Esophagus squamous epithelium (tissue), 5 donors: ENCODE measurements at regions not wholly inside any gene's neighbourhood (a gene's known extent, or its start where the extent isn't known, plus 50 kb on each side); places are given as distances from the start of the nearest gene placed in this dataset.

ENCODE experiments used
- DNase-seq: peaks from one replicate; lab custom pipeline; 2025; lab: John Stamatoyannopoulos, UW
- H3K27ac ChIP-seq, 4 donors: fragments of 200-600 bp; sonication (generic); one replicate each; pipeline ENCODE4 v1.5.1; 2016 to 2019; ENCODE audit warnings: mild to moderate bottlenecking in 1 of 4
- H3K27me3 ChIP-seq, 4 donors: fragments of 200-600 bp; sonication (generic); 1 replicate in 3 of 4; 2 replicates in 1 of 4; pipeline versions ENCODE4 v1.5.1 to v1.6.0; 2017 to 2021; ENCODE audit warnings: antibody characterized with exemption in 1 of 4
- H3K36me3 ChIP-seq, 3 donors: fragments of 200-600 bp; sonication (generic); one replicate each; pipeline ENCODE4 v1.5.1; 2016 to 2019
- H3K4me1 ChIP-seq, 3 donors: fragments of 200-600 bp; sonication (generic); one replicate each; pipeline ENCODE4 v1.5.1; 2017 to 2019
- H3K4me3 ChIP-seq, 4 donors: fragments of 200-600 bp; sonication (generic); 1 replicate in 3 of 4; 2 replicates in 1 of 4; pipeline ENCODE4 v1.5.1; 2016 to 2019; ENCODE audit warnings: mild to moderate bottlenecking in 2 of 4, moderate library complexity in 1 of 4
- H3K9me3 ChIP-seq, 3 donors: fragments of 200-600 bp; sonication (generic); one replicate each; pipeline ENCODE4 v1.5.1; 2016 to 2019
- POLR2A ChIP-seq, 4 donors: fragments of 450-650 bp; IDR thresholded peaks; one replicate each; pipeline ENCODE4 v1.6.1; 2017; ENCODE audit warnings: antibody characterized with exemption in 4 of 4, mild to moderate bottlenecking in 4 of 4, moderate library complexity in 3 of 4
- WGBS, 2 donors: methylation state at CpG; one replicate each; pipeline ENCODE4 v1.1.5; 2018; 5-methylcytosine and 5-hydroxymethylcytosine counted together
- intact Hi-C: fragments of 100-400 bp; cut with DNase I; formaldehyde crosslinking; loops from one replicate; pipeline ENCODE4 v1.15.0; 2022
- TF ChIP-seq, protein P1 (sequence below), 6 experiments: fragments of 450-650 bp in 4 of 6; fragments of 200-600 bp in 2 of 6; sonication (generic) in 2 of 6; IDR thresholded peaks; one replicate each; pipeline ENCODE4 v1.5.1; 2016 to 2019; ENCODE audit warnings: antibody characterized with exemption in 6 of 6, mild to moderate bottlenecking in 4 of 6, moderate library complexity in 4 of 6
- donor health status: DM: yes; HTN: yes; CAD: no.

- DNase-seq = no peak
- H3K27me3 ChIP-seq = no peaks in the 10 kb centered on the region
- H3K36me3 ChIP-seq = no peaks in the 10 kb centered on the region
- 92 to 96% methylated on average over 6 of the region's 6 CpGs for WGBS, 2 donors
- TF ChIP-seq POLR2A (IDR thresholded peaks at IDR 0.05) = no peak
- TF ChIP-seq, protein P1, sequence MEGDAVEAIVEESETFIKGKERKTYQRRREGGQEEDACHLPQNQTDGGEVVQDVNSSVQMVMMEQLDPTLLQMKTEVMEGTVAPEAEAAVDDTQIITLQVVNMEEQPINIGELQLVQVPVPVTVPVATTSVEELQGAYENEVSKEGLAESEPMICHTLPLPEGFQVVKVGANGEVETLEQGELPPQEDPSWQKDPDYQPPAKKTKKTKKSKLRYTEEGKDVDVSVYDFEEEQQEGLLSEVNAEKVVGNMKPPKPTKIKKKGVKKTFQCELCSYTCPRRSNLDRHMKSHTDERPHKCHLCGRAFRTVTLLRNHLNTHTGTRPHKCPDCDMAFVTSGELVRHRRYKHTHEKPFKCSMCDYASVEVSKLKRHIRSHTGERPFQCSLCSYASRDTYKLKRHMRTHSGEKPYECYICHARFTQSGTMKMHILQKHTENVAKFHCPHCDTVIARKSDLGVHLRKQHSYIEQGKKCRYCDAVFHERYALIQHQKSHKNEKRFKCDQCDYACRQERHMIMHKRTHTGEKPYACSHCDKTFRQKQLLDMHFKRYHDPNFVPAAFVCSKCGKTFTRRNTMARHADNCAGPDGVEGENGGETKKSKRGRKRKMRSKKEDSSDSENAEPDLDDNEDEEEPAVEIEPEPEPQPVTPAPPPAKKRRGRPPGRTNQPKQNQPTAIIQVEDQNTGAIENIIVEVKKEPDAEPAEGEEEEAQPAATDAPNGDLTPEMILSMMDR (IDR thresholded peaks at IDR 0.05) = no peak
- H3K4me3 ChIP-seq = no peak overlapping the region
- no peak overlapping the region for H3K27ac ChIP-seq
- H3K9me3 ChIP-seq = no peaks in the 10 kb centered on the region
- intact Hi-C loops = no loop called here
- H3K4me1 ChIP-seq = no peaks in the 10 kb centered on the region
These were observed 226.9 kb downstream of the SOX4 start for GRCh38 chr6:21820442-21820841.

- no peak for DNase-seq
- Histone ChIP-seq H3K27me3 (no peaks in the 10 kb centered on the region), H3K36me3 (no peaks in the 10 kb centered on the region), H3K4me3 (no peak overlapping the region), H3K27ac (no peak overlapping the region), H3K9me3 (no peaks in the 10 kb centered on the region), H3K4me1 (no peaks in the 10 kb centered on the region)
- 47 to 52% methylated on average over 1 of the region's 1 CpG for WGBS, 2 donors
- no peak for TF ChIP-seq POLR2A (IDR thresholded peaks at IDR 0.05)
- TF ChIP-seq, protein P1 (IDR thresholded peaks at IDR 0.05) = no peak
- intact Hi-C loops = no loop called here
These were observed 229.8 kb downstream of the SOX4 start for GRCh38 chr6:21823371-21823770.

GRCh38 chr6:21824431-21825177, 231.1 kb downstream of the SOX4 start:
- H3K27me3 ChIP-seq = no peaks in the 10 kb centered on the region
- H3K36me3 ChIP-seq = no peaks in the 10 kb centered on the region
- no peak for DNase-seq
- H3K9me3 ChIP-seq = no peaks in the 10 kb centered on the region
- H3K4me1 ChIP-seq = no peaks in the 10 kb centered on the region
- no peak overlapping the region for H3K4me3 ChIP-seq
- TF ChIP-seq, protein P1 (IDR thresholded peaks at IDR 0.05) = no peak
- TF ChIP-seq POLR2A (IDR thresholded peaks at IDR 0.05) = no peak
- H3K27ac ChIP-seq = no peak overlapping the region
- 70 to 80% methylated on average over 8 of the region's 8 CpGs for WGBS, 2 donors
- intact Hi-C loops = no loop called here

DNA sequence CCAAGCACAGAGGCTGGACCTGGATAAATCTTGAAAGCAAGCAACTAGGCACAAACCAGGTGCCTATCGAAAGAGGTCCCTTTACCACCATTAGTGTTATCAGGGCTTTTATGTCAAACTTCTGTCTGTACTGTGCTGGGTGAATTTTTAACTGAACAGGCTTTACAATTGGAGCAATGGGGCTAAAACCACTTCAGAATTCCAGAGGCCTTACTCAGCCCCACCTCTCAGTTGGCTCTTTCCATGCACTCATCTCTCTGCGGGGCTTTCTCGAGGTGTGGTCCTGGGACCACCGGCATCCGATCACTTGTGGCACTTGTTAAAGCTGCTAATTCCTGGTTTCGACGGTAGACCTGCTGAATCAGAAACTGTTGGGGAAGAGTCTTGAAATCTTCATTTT, 232.5 kb downstream of the SOX4 start:
- no peak for DNase-seq

DNA sequence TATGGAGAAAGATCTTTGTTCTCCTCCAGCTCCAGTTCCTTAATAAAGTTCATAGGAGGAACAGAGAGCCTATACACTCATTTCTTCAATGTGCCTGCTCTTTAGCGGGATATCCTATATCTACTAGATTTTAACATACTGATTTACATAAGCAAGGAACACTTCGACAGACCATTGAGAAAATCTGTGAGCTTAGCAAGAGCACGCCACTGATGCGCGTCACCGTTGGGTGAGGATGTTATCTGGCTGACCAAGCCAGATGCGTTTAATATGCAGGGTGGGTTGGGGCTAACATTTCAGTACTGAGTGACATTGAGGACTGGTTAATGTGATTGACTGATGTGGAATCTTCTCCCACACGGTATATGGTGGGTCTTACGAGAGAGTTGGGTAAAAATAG, 233.4 kb downstream of the SOX4 start:
- intact Hi-C loops = no loop called here
- Histone ChIP-seq H3K9me3 (no peaks in the 10 kb centered on the region), H3K36me3 (no peaks in the 10 kb centered on the region), H3K4me1 (no peaks in the 10 kb centered on the region), H3K27ac (no peak overlapping the region), H3K27me3 (no peaks in the 10 kb centered on the region), H3K4me3 (no peak overlapping the region)
- no peak for DNase-seq
- WGBS, 2 donors = 92 to 93% methylated on average over 9 of the region's 9 CpGs
- no peak for TF ChIP-seq POLR2A (IDR thresholded peaks at IDR 0.05)
- TF ChIP-seq, protein P1 (IDR thresholded peaks at IDR 0.05) = no peak

More for the DNA sequence above, 232.5 kb downstream of the SOX4 start:
- Histone ChIP-seq H3K27ac (no peak overlapping the region), H3K4me1 (no peaks in the 10 kb centered on the region), H3K9me3 (no peaks in the 10 kb centered on the region), H3K4me3 (no peak overlapping the region), H3K36me3 (no peaks in the 10 kb centered on the region), H3K27me3 (no peaks in the 10 kb centered on the region)
- TF ChIP-seq POLR2A (IDR thresholded peaks at IDR 0.05) = no peak
- TF ChIP-seq, protein P1 (IDR thresholded peaks at IDR 0.05) = no peak
- intact Hi-C loops = no loop called here
- 89 to 90% methylated on average over 7 of the region's 7 CpGs for WGBS, 2 donors
